Smooth muscle cell (in vitro differentiated cells): ENCODE measurements at regions not wholly inside any gene's neighbourhood (a gene's known extent, or its start where the extent isn't known, plus 50 kb on each side); places are given as distances from the start of the nearest gene placed in this dataset.

ENCODE experiments used
- DNase-seq: peaks from one replicate; lab custom pipeline; 2025; ENCODE audit not compliant: unreplicated experiment; lab: John Stamatoyannopoulos, UW
- H2AFZ ChIP-seq: fragments of 200-600 bp; sonication (generic); 2 replicates; pipeline ENCODE4 v1.6.0; 2016; ENCODE audit warnings: antibody characterized with exemption, low read depth, mild to moderate bottlenecking
- H3F3A ChIP-seq: fragments of 200-600 bp; sonication (generic); 2 replicates; pipeline ENCODE4 v1.6.0; 2017; ENCODE audit warnings: antibody characterized with exemption, low read depth
- H3K27ac ChIP-seq: fragments of 200-600 bp; sonication (generic); 2 replicates; pipeline ENCODE4 v1.5.1; 2016; ENCODE audit warnings: low read depth, mild to moderate bottlenecking
- H3K27me3 ChIP-seq: fragments of 200-600 bp; sonication (generic); 2 replicates; pipeline ENCODE4 v1.6.1; 2016; ENCODE audit warnings: low read depth, mild to moderate bottlenecking
- H3K36me3 ChIP-seq: fragments of 200-600 bp; sonication (generic); 2 replicates; pipeline ENCODE4 v1.5.1; 2016; ENCODE audit warnings: low read depth
- H3K4me1 ChIP-seq: fragments of 200-600 bp; sonication (generic); 2 replicates; pipeline ENCODE4 v1.5.1; 2016; ENCODE audit warnings: low read depth
- H3K4me2 ChIP-seq: fragments of 200-600 bp; sonication (generic); 2 replicates; pipeline ENCODE4 v1.6.0; 2016; ENCODE audit warnings: mild to moderate bottlenecking
- H3K4me3 ChIP-seq: fragments of 200-600 bp; sonication (generic); 2 replicates; pipeline ENCODE4 v1.5.1; 2016; ENCODE audit warnings: mild to moderate bottlenecking
- H3K79me2 ChIP-seq: fragments of 200-600 bp; sonication (generic); 2 replicates; pipeline ENCODE4 v1.6.0; 2016; ENCODE audit warnings: low read depth, mild to moderate bottlenecking
- H3K9ac ChIP-seq: fragments of 200-600 bp; sonication (generic); 2 replicates; pipeline ENCODE4 v1.6.0; 2016; ENCODE audit warnings: low read depth
- H3K9me3 ChIP-seq: fragments of 200-600 bp; sonication (generic); replicated peaks from 2 replicates; pipeline ENCODE4 v1.5.1; 2016; ENCODE audit warnings: low read depth
- H4K20me1 ChIP-seq: fragments of 200-600 bp; sonication (generic); 2 replicates; pipeline ENCODE4 v1.6.0; 2016; ENCODE audit warnings: low read depth
- CTCF ChIP-seq: fragments of 200-600 bp; sonication (generic); IDR thresholded peaks from 2 replicates; pipeline ENCODE4 v1.5.1; 2017; ENCODE audit warnings: borderline replicate concordance, mild to moderate bottlenecking, antibody characterized with exemption; ENCODE audit not compliant: insufficient read depth, poor library complexity, severe bottlenecking
- WGBS: methylation state at CpG from one replicate; pipeline ENCODE4 v1.1.7; 2016; ENCODE audit warnings: low lambda C conversion rate; 5-methylcytosine and 5-hydroxymethylcytosine counted together

GRCh38 chr14:65900164-65900563 is 487.6 kb downstream of the FUT8 start:
- H3K4me2 ChIP-seq, result no peak overlapping the region
- H3K27me3 ChIP-seq, result no peaks in the 10 kb centered on the region
- H3K9ac ChIP-seq, result no peak overlapping the region
- no peaks in the 10 kb centered on the region for H3K4me1 ChIP-seq
- no peak overlapping the region for H3K4me3 ChIP-seq
- H3K36me3 ChIP-seq, result no peaks in the 10 kb centered on the region
- no peaks in the 10 kb centered on the region for H3K9me3 ChIP-seq
- 93% methylated on average over 2 of the region's 2 CpGs for WGBS
- no peak overlapping the region for H2AFZ ChIP-seq
- H3F3A ChIP-seq, result no peaks in the 10 kb centered on the region
- no peak overlapping the region for H3K27ac ChIP-seq
- TF ChIP-seq CTCF, result no peak
- no peaks in the 10 kb centered on the region for H4K20me1 ChIP-seq
- DNase-seq, result no peak
- H3K79me2 ChIP-seq, result no peaks in the 10 kb centered on the region

- DNase-seq, result no peak
- WGBS, result 71% methylated on average over 1 of the region's 1 CpG
- no peak overlapping the region for H3K4me3 ChIP-seq
Measured at GRCh38 chr14:65901595-65901994, 489.1 kb downstream of the FUT8 start.

GRCh38 chr14:65904988-65905387 is 492.5 kb downstream of the FUT8 start:
- Histone ChIP-seq H3F3A (no peaks in the 10 kb centered on the region), H3K4me3 (no peak overlapping the region), H3K27ac (no peak overlapping the region), H3K9ac (no peak overlapping the region), H2AFZ (no peak overlapping the region), H3K79me2 (no peaks in the 10 kb centered on the region), H3K27me3 (no peaks in the 10 kb centered on the region), H3K9me3 (no peaks in the 10 kb centered on the region), H3K36me3 (no peaks in the 10 kb centered on the region), H3K4me1 (no peaks in the 10 kb centered on the region), H4K20me1 (no peaks in the 10 kb centered on the region), H3K4me2 (no peak overlapping the region)
- WGBS, result 86% methylated on average over 4 of the region's 4 CpGs
- DNase-seq, result no peak
- no peak for TF ChIP-seq CTCF

More at GRCh38 chr14:65901595-65901994, 489.1 kb downstream of the FUT8 start:
- Histone ChIP-seq H2AFZ (no peak overlapping the region), H4K20me1 (no peaks in the 10 kb centered on the region), H3K27ac (no peak overlapping the region), H3K4me1 (no peaks in the 10 kb centered on the region), H3K36me3 (no peaks in the 10 kb centered on the region), H3K27me3 (no peaks in the 10 kb centered on the region), H3K9ac (no peak overlapping the region), H3K79me2 (no peaks in the 10 kb centered on the region), H3F3A (no peaks in the 10 kb centered on the region), H3K9me3 (no peaks in the 10 kb centered on the region), H3K4me2 (no peak overlapping the region)
- no peak for TF ChIP-seq CTCF

- Histone ChIP-seq H3K9ac (no peak overlapping the region), H3K4me2 (no peak overlapping the region), H3K4me1 (no peaks in the 10 kb centered on the region), H4K20me1 (no peaks in the 10 kb centered on the region), H3K79me2 (no peaks in the 10 kb centered on the region), H3F3A (no peaks in the 10 kb centered on the region), H3K27me3 (no peaks in the 10 kb centered on the region), H3K9me3 (no peaks in the 10 kb centered on the region), H2AFZ (no peak overlapping the region), H3K4me3 (no peak overlapping the region), H3K27ac (no peak overlapping the region), H3K36me3 (no peaks in the 10 kb centered on the region)
- 88% methylated on average over 4 of the region's 4 CpGs for WGBS
- DNase-seq, result no peak
- TF ChIP-seq CTCF, result no peak
Measured at GRCh38 chr14:65906344-65906743, 493.8 kb downstream of the FUT8 start.
